Mesodermal cell (in vitro differentiated cells): ENCODE measurements at regions not wholly inside any gene's neighbourhood (a gene's known extent, or its start where the extent isn't known, plus 50 kb on each side); places are given as distances from the start of the nearest gene placed in this dataset.

Experiments
- H3K27ac ChIP-seq: 2 replicates; pipeline ENCODE4 v1.7.0; 2013; ENCODE audit warnings: mild to moderate bottlenecking, low read depth, low read length, moderate library complexity; ENCODE audit not compliant: severe bottlenecking
- H3K36me3 ChIP-seq: 2 replicates; pipeline ENCODE4 v1.7.1; 2013; ENCODE audit warnings: mild to moderate bottlenecking, low read length, moderate library complexity; ENCODE audit not compliant: control insufficient read depth, insufficient read depth
- H3K4me1 ChIP-seq: one replicate; pipeline ENCODE4 v1.7.1; 2013; ENCODE audit warnings: mild to moderate bottlenecking, low read length; ENCODE audit not compliant: insufficient read depth, control insufficient read depth, poor library complexity, severe bottlenecking
- H3K4me3 ChIP-seq: 2 replicates; pipeline ENCODE4 v1.7.0; 2013; ENCODE audit warnings: low read length, control low read depth, mild to moderate bottlenecking; ENCODE audit not compliant: insufficient read depth, poor library complexity, severe bottlenecking; ENCODE audit errors: extremely low read depth
- H3K9me3 ChIP-seq: 2 replicates; pipeline ENCODE4 v1.7.1; 2013; ENCODE audit warnings: mild to moderate bottlenecking, low read length, moderate library complexity; ENCODE audit not compliant: control insufficient read depth
- WGBS, 2 experiments: methylation state at CpG; one replicate each; pipeline ENCODE4 v1.1.5; 2013; ENCODE audit warnings: missing lambda C conversion rate in 2 of 2; ENCODE audit not compliant: insufficient coverage in 2 of 2; 5-methylcytosine and 5-hydroxymethylcytosine counted together

- Histone ChIP-seq H3K4me3 (no peak overlapping the region), H3K27ac (no peak overlapping the region), H3K9me3 (no peaks in the 10 kb centered on the region), H3K4me1 (no peaks in the 10 kb centered on the region), H3K36me3 (no peaks in the 10 kb centered on the region)
- WGBS, 2 experiments, result 86% methylated on average over 1 of the region's 4 CpGs; no CpG with 5 or more reads in 1 of the 2 experiments
Measured at GRCh38 chr9:90090997-90091396, 486.2 kb downstream of the GADD45G start.

DNA sequence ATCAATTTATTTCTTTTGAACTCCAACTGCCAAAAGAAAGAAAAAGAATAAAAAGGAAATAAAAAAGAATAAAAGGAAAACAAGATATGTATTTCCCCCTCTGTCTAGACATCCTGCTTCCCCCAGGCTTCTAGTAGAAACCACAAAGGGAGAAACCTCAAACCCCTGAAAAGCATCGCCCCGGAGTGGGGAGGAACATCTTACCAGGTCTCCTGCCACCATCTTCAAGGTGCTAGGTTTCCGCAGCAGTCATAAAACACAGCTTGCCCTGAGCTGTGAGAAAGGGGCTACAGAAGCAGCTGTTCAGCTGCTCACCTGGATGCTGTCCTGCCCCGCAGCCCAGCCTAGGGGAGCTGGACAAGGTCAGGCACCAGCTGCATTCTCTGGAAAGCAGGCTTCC, 487.7 kb downstream of the GADD45G start:
- Histone ChIP-seq H3K4me1 (no peaks in the 10 kb centered on the region), H3K36me3 (no peaks in the 10 kb centered on the region), H3K27ac (no peak overlapping the region), H3K9me3 (no peaks in the 10 kb centered on the region), H3K4me3 (no peak overlapping the region)
- WGBS, 2 experiments, result 94 to 96% methylated on average over 4 of the region's 4 CpGs

GRCh38 chr9:90095682-90096081, 490.9 kb downstream of the GADD45G start:
- Histone ChIP-seq H3K4me1 (no peaks in the 10 kb centered on the region), H3K4me3 (no peak overlapping the region), H3K36me3 (no peaks in the 10 kb centered on the region), H3K27ac (no peak overlapping the region), H3K9me3 (no peaks in the 10 kb centered on the region)
- 79 to 80% methylated on average over 6 to 11 of the region's 11 CpGs for WGBS, 2 experiments

GRCh38 chr9:90097237-90097636, 492.4 kb downstream of the GADD45G start:
- no peak overlapping the region for H3K4me3 ChIP-seq
- H3K4me1 ChIP-seq, result no peaks in the 10 kb centered on the region
- H3K9me3 ChIP-seq, result no peaks in the 10 kb centered on the region
- H3K27ac ChIP-seq, result no peak overlapping the region
- WGBS, 2 experiments, result 86 to 88% methylated on average over 7 of the region's 7 CpGs
- no peaks in the 10 kb centered on the region for H3K36me3 ChIP-seq

DNA sequence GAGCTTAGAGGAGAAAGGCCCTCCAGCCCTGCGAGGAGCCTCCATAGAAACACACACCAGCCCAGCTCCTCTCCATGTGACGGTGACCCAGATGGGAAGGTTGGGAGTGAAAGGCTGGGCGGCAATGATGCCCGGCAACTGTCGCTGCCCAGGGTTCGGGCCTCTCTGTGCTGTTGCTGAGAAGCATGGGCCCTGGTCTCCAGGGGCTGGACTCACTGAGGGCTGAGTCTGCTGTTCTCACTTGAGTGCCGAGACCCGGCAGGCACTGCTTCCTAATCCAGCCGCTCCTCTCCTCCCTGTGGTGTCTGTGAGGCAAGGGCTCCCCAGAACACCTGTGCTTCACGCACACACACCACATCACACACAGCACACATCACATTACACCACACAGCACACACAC, 493.6 kb downstream of the GADD45G start:
- Histone ChIP-seq H3K27ac (no peak overlapping the region), H3K9me3 (no peaks in the 10 kb centered on the region), H3K4me3 (no peak overlapping the region), H3K4me1 (no peaks in the 10 kb centered on the region), H3K36me3 (no peaks in the 10 kb centered on the region)
- WGBS, 2 experiments, result 75 to 78% methylated on average over 4 to 8 of the region's 10 CpGs

GRCh38 chr9:90099262-90099963, 494.6 kb downstream of the GADD45G start:
- Histone ChIP-seq H3K4me1 (no peaks in the 10 kb centered on the region), H3K27ac (no peak overlapping the region), H3K9me3 (no peaks in the 10 kb centered on the region), H3K36me3 (no peaks in the 10 kb centered on the region), H3K4me3 (no peak overlapping the region)
- 77 to 82% methylated on average over 5 to 7 of the region's 9 CpGs for WGBS, 2 experiments

GRCh38 chr9:90100014-90100413, 495.2 kb downstream of the GADD45G start:
- no peaks in the 10 kb centered on the region for H3K4me1 ChIP-seq
- no peaks in the 10 kb centered on the region for H3K36me3 ChIP-seq
- H3K9me3 ChIP-seq, result no peaks in the 10 kb centered on the region
- 49 to 73% methylated on average over 2 to 3 of the region's 3 CpGs for WGBS, 2 experiments
- no peak overlapping the region for H3K27ac ChIP-seq
- H3K4me3 ChIP-seq, result no peak overlapping the region

GRCh38 chr9:90102292-90102901, 497.6 kb downstream of the GADD45G start:
- WGBS, 2 experiments, result 22 to 29% methylated on average over 6 of the region's 6 CpGs
- Histone ChIP-seq H3K36me3 (no peaks in the 10 kb centered on the region), H3K4me3 (no peak overlapping the region), H3K9me3 (no peaks in the 10 kb centered on the region), H3K27ac (no peak overlapping the region), H3K4me1 (peaks cover 3% of the 10 kb centered on the region)

DNA sequence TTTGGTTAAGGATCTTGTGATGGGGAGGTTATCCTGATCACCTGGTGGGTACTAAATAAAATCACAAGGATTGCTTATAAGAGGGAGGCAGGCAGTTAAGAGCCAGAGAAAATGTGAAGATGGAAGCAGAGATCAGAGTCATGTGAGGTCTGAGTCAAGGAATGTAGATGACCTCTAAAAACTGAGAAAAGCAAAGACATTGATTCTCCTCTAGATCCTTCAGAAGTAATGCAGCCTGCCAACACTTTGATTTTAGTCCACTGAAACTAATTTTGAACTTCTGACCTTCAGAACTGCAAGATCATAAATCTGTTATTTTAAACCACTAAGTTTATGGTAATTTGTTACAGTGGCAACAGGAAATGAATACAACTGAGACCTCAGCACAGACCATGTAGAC, 499.0 kb downstream of the GADD45G start:
- H3K27ac ChIP-seq, result no peak overlapping the region
- H3K4me3 ChIP-seq, result no peak overlapping the region
- peaks cover 3% of the 10 kb centered on the region for H3K4me1 ChIP-seq
- H3K9me3 ChIP-seq, result no peaks in the 10 kb centered on the region
- no peaks in the 10 kb centered on the region for H3K36me3 ChIP-seq

DNA sequence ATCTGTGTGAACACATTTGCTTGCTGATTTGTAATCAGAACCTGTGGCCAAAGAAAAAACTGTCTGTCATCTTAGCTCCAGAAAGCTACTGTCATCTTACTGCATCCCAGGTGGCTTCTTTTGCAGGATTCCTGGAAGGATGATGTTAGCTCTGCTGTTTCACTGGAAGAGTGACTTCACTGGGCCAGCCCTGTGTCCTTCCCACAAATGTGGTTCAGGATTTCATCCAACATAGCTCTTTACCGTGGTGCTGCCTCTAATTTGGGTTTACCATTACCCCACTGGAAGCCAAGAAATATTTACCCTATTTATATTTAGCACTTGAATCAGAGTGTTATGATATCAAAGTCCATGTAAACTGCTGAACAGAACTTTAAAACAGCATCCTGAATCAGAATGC, 501.0 kb downstream of the GADD45G start:
- H3K9me3 ChIP-seq, result no peaks in the 10 kb centered on the region
- H3K4me3 ChIP-seq, result no peak overlapping the region
- H3K4me1 ChIP-seq, result peaks cover 3% of the 10 kb centered on the region
- no peak overlapping the region for H3K27ac ChIP-seq
- no CpG with 5 or more reads among the region's 1 CpG for WGBS, 2 experiments
- no peaks in the 10 kb centered on the region for H3K36me3 ChIP-seq

GRCh38 chr9:90107040-90107725, 502.4 kb downstream of the GADD45G start:
- H3K9me3 ChIP-seq, result no peaks in the 10 kb centered on the region
- no peak overlapping the region for H3K27ac ChIP-seq
- 76 to 88% methylated on average over 3 to 4 of the region's 4 CpGs for WGBS, 2 experiments
- H3K4me3 ChIP-seq, result no peak overlapping the region
- H3K36me3 ChIP-seq, result no peaks in the 10 kb centered on the region
- H3K4me1 ChIP-seq, result peaks cover 6% of the 10 kb centered on the region
